ENCODE measurements at regions not wholly inside any gene's neighbourhood (a gene's known extent, or its start where the extent isn't known, plus 50 kb on each side); places are given as distances from the start of the nearest gene placed in this dataset.

- Histone ChIP-seq H3K9me3 (ENCODE audit: control insufficient read depth, low read length) (no peaks in the 10 kb centered on the region), H3K4me3 (ENCODE audit: extremely low read depth, insufficient read depth, low read length, poor library complexity, severe bottlenecking) (no peak overlapping the region), H3K4me1 (ENCODE audit: control insufficient read depth, insufficient read depth, low read length, poor library complexity, severe bottlenecking) (peaks cover 56% of the 10 kb centered on the region), H3K27ac (ENCODE audit: low read depth, low read length, severe bottlenecking) (no peak overlapping the region), H3K36me3 (ENCODE audit: control insufficient read depth, insufficient read depth, low read length) (no peaks in the 10 kb centered on the region)
- WGBS, 2 experiments (ENCODE audit: insufficient coverage in 2 of 2): 69 to 78% methylated on average over 2 of the region's 3 CpGs
These were observed 61.6 kb upstream of the LAPTM5 start for GRCh38 chr1:30819244-30819571.

- Histone ChIP-seq H3K4me1 (ENCODE audit: control insufficient read depth, insufficient read depth, low read length, poor library complexity, severe bottlenecking) (peaks cover 55% of the 10 kb centered on the region), H3K27ac (ENCODE audit: low read depth, low read length, severe bottlenecking) (peak overlapping the region; percentile 41), H3K9me3 (ENCODE audit: control insufficient read depth, low read length) (no peaks in the 10 kb centered on the region), H3K36me3 (ENCODE audit: control insufficient read depth, insufficient read depth, low read length) (no peaks in the 10 kb centered on the region), H3K4me3 (ENCODE audit: extremely low read depth, insufficient read depth, low read length, poor library complexity, severe bottlenecking) (no peak overlapping the region)
- 66 to 68% methylated on average over 10 of the region's 10 CpGs for WGBS, 2 experiments (ENCODE audit: insufficient coverage in 2 of 2)
These were observed 61.1 kb upstream of the LAPTM5 start for GRCh38 chr1:30818568-30819243.

DNA sequence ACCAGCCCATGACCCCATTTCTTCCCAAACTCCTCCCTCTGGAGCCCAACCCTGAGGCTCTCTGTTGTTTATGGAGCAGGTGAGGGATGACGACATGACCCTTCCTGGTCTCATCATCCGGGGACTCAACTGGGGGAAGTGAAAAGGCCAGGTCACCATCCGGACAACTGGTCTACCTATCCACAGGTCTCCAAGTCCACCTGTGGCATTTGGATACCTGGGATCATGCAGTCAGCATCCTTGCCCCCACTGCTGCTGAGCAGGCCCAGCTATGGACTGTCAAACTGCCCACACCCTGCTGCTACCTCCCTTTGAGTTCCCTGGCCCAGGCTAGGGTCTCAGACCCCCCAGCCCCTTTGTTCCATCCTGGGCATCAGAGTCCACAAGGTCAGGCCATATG, 60.0 kb upstream of the LAPTM5 start:
- 85 to 100% methylated on average over 1 to 3 of the region's 3 CpGs for WGBS, 2 experiments (ENCODE audit: insufficient coverage in 2 of 2)
- Histone ChIP-seq H3K4me3 (ENCODE audit: extremely low read depth, insufficient read depth, low read length, poor library complexity, severe bottlenecking) (no peak overlapping the region), H3K9me3 (ENCODE audit: control insufficient read depth, low read length) (no peaks in the 10 kb centered on the region), H3K4me1 (ENCODE audit: control insufficient read depth, insufficient read depth, low read length, poor library complexity, severe bottlenecking) (peaks cover 47% of the 10 kb centered on the region), H3K27ac (ENCODE audit: low read depth, low read length, severe bottlenecking) (no peak overlapping the region), H3K36me3 (ENCODE audit: control insufficient read depth, insufficient read depth, low read length) (no peaks in the 10 kb centered on the region)

- Histone ChIP-seq H3K27ac (ENCODE audit: low read depth, low read length, severe bottlenecking) (peak overlapping the region; percentile 86), H3K36me3 (ENCODE audit: control insufficient read depth, insufficient read depth, low read length) (no peaks in the 10 kb centered on the region), H3K4me3 (ENCODE audit: extremely low read depth, insufficient read depth, low read length, poor library complexity, severe bottlenecking) (no peak overlapping the region), H3K4me1 (ENCODE audit: control insufficient read depth, insufficient read depth, low read length, poor library complexity, severe bottlenecking) (peaks cover 47% of the 10 kb centered on the region), H3K9me3 (ENCODE audit: control insufficient read depth, low read length) (no peaks in the 10 kb centered on the region)
- WGBS, 2 experiments (ENCODE audit: insufficient coverage in 2 of 2): 55 to 88% methylated on average over 1 of the region's 5 CpGs
These were observed 59.5 kb upstream of the LAPTM5 start for GRCh38 chr1:30817077-30817438.

- Histone ChIP-seq H3K27ac (ENCODE audit: low read depth, low read length, severe bottlenecking) (peak overlapping the region; percentile 86), H3K4me1 (ENCODE audit: control insufficient read depth, insufficient read depth, low read length, poor library complexity, severe bottlenecking) (peaks cover 47% of the 10 kb centered on the region), H3K9me3 (ENCODE audit: control insufficient read depth, low read length) (no peaks in the 10 kb centered on the region), H3K36me3 (ENCODE audit: control insufficient read depth, insufficient read depth, low read length) (no peaks in the 10 kb centered on the region), H3K4me3 (ENCODE audit: extremely low read depth, insufficient read depth, low read length, poor library complexity, severe bottlenecking) (no peak overlapping the region)
- whole genome bisulfite sequencing, 2 experiments (ENCODE audit: insufficient coverage in 2 of 2): 19% methylated on average over 12 to 15 of the region's 18 CpGs
These were observed 58.9 kb upstream of the LAPTM5 start for GRCh38 chr1:30816211-30817076.

- no peak overlapping the region for H3K4me3 ChIP-seq (ENCODE audit: extremely low read depth, insufficient read depth, low read length, poor library complexity, severe bottlenecking)
- H3K4me1 ChIP-seq (ENCODE audit: control insufficient read depth, insufficient read depth, low read length, poor library complexity, severe bottlenecking): peaks cover 53% of the 10 kb centered on the region
- no peak overlapping the region for H3K27ac ChIP-seq (ENCODE audit: low read depth, low read length, severe bottlenecking)
- WGBS, 2 experiments (ENCODE audit: insufficient coverage in 2 of 2): 95% methylated on average over 7 of the region's 8 CpGs
- H3K36me3 ChIP-seq (ENCODE audit: control insufficient read depth, insufficient read depth, low read length): no peaks in the 10 kb centered on the region
- H3K9me3 ChIP-seq (ENCODE audit: control insufficient read depth, low read length): no peaks in the 10 kb centered on the region
These were observed 58.0 kb upstream of the LAPTM5 start for GRCh38 chr1:30815556-30815955.

- Histone ChIP-seq H3K4me1 (ENCODE audit: control insufficient read depth, insufficient read depth, low read length, poor library complexity, severe bottlenecking) (peaks cover 52% of the 10 kb centered on the region), H3K4me3 (ENCODE audit: extremely low read depth, insufficient read depth, low read length, poor library complexity, severe bottlenecking) (no peak overlapping the region), H3K27ac (ENCODE audit: low read depth, low read length, severe bottlenecking) (no peak overlapping the region)
These were observed 56.7 kb upstream of the LAPTM5 start for GRCh38 chr1:30814292-30814691.

GRCh38 chr1:30812076-30812475, 54.5 kb upstream of the LAPTM5 start:
- Histone ChIP-seq H3K4me1 (ENCODE audit: control insufficient read depth, insufficient read depth, low read length, poor library complexity, severe bottlenecking) (peaks cover 46% of the 10 kb centered on the region), H3K4me3 (ENCODE audit: extremely low read depth, insufficient read depth, low read length, poor library complexity, severe bottlenecking) (no peak overlapping the region), H3K27ac (ENCODE audit: low read depth, low read length, severe bottlenecking) (no peak overlapping the region), H3K36me3 (ENCODE audit: control insufficient read depth, insufficient read depth, low read length) (no peaks in the 10 kb centered on the region), H3K9me3 (ENCODE audit: control insufficient read depth, low read length) (no peaks in the 10 kb centered on the region)
- 92 to 96% methylated on average over 3 of the region's 3 CpGs for WGBS, 2 experiments (ENCODE audit: insufficient coverage in 2 of 2)

More at GRCh38 chr1:30814292-30814691, 56.7 kb upstream of the LAPTM5 start:
- no peaks in the 10 kb centered on the region for H3K36me3 ChIP-seq (ENCODE audit: control insufficient read depth, insufficient read depth, low read length)
- H3K9me3 ChIP-seq (ENCODE audit: control insufficient read depth, low read length): no peaks in the 10 kb centered on the region

- H3K4me1 ChIP-seq (ENCODE audit: control insufficient read depth, insufficient read depth, low read length, poor library complexity, severe bottlenecking): peaks cover 44% of the 10 kb centered on the region
- no peaks in the 10 kb centered on the region for H3K9me3 ChIP-seq (ENCODE audit: control insufficient read depth, low read length)
- no peaks in the 10 kb centered on the region for H3K36me3 ChIP-seq (ENCODE audit: control insufficient read depth, insufficient read depth, low read length)
- H3K27ac ChIP-seq (ENCODE audit: low read depth, low read length, severe bottlenecking): no peak overlapping the region
- no peak overlapping the region for H3K4me3 ChIP-seq (ENCODE audit: extremely low read depth, insufficient read depth, low read length, poor library complexity, severe bottlenecking)
These were observed 53.6 kb upstream of the LAPTM5 start for GRCh38 chr1:30811187-30811586.

- Histone ChIP-seq H3K36me3 (ENCODE audit: control insufficient read depth, insufficient read depth, low read length) (no peaks in the 10 kb centered on the region), H3K4me3 (ENCODE audit: extremely low read depth, insufficient read depth, low read length, poor library complexity, severe bottlenecking) (no peak overlapping the region), H3K9me3 (ENCODE audit: control insufficient read depth, low read length) (no peaks in the 10 kb centered on the region), H3K4me1 (ENCODE audit: control insufficient read depth, insufficient read depth, low read length, poor library complexity, severe bottlenecking) (peaks cover 47% of the 10 kb centered on the region), H3K27ac (ENCODE audit: low read depth, low read length, severe bottlenecking) (peak overlapping the region; percentile 96)
- WGBS, 2 experiments (ENCODE audit: insufficient coverage in 2 of 2): 75 to 99% methylated on average over 6 to 8 of the region's 12 CpGs
These were observed 53.0 kb upstream of the LAPTM5 start for GRCh38 chr1:30810416-30811080.
